ENCODE measurements at regions not wholly inside any gene's neighbourhood (a gene's known extent, or its start where the extent isn't known, plus 50 kb on each side); places are given as distances from the start of the nearest gene placed in this dataset.

DNA sequence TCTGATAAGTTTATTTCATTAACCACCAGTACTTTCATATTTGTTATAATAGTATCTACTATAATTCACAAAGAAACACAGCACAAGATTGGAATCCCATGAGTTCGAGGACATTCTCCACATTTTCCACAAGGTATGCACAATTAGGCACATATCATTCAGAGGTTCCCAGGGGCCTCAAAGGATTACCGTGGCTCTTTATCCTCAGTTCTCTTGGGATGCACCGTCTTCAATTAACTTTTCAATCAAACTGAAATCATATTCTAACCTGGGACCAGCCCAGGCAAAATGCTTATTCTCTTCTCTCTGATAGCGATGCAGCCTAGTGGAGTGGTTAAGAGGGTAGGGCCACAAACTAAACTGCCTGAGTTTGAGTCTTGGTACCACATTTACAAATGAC lies 242.6 kb upstream of the RASGEF1B start:
- Histone ChIP-seq H3K4me1 (no peaks in the 10 kb centered on the region), H3K4me3 (no peak overlapping the region), H3K27me3 (no peaks in the 10 kb centered on the region), H3K36me3 (no peaks in the 10 kb centered on the region), H3K27ac (no peak overlapping the region), H3K9me3 (no peaks in the 10 kb centered on the region)
- DNase-seq: no peak
- 94 to 95% methylated on average over 2 to 4 of the region's 4 CpGs for WGBS, 2 donors (ENCODE audit: low coverage in 1 of 2)
- TF ChIP-seq POLR2A (IDR thresholded peaks at IDR 0.05) (no peak), EP300 (IDR thresholded peaks at IDR 0.05; ENCODE audit: low read depth) (no peak), POLR2AphosphoS5 (IDR thresholded peaks at IDR 0.05) (no peak)
- TF ChIP-seq, protein P1, sequence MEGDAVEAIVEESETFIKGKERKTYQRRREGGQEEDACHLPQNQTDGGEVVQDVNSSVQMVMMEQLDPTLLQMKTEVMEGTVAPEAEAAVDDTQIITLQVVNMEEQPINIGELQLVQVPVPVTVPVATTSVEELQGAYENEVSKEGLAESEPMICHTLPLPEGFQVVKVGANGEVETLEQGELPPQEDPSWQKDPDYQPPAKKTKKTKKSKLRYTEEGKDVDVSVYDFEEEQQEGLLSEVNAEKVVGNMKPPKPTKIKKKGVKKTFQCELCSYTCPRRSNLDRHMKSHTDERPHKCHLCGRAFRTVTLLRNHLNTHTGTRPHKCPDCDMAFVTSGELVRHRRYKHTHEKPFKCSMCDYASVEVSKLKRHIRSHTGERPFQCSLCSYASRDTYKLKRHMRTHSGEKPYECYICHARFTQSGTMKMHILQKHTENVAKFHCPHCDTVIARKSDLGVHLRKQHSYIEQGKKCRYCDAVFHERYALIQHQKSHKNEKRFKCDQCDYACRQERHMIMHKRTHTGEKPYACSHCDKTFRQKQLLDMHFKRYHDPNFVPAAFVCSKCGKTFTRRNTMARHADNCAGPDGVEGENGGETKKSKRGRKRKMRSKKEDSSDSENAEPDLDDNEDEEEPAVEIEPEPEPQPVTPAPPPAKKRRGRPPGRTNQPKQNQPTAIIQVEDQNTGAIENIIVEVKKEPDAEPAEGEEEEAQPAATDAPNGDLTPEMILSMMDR (IDR thresholded peaks at IDR 0.05): no peak
- in situ Hi-C loops (cut with MboI; ENCODE audit: low pct_ligation_motif_present in 1 of 4, low pct_unique_long_range_greater_than_20kb in 1 of 4, low sequenced_read_pairs in 3 of 4) (no loop called here), intact Hi-C loops (cut with DNase I; ENCODE audit: low total_unique reads) (no loop called here)

DNA sequence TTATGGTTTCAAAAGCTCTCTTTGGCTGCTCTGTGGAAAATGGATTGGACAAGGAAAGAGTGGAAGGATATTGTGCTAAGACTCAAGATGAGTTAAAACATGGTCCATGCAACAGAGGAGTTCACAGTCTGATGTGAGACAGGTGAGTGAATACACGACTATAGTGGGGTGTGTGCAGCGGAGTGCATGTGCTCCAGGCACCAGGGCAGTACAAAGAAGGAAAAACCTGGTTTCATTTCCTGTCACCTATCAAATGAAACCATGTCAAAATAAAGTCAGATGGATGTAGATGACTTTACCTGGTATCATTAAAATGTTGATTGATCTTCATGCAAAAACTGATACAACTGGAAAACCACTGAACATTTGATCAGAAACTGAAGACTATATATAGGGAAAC lies 241.0 kb upstream of the RASGEF1B start:
- TF ChIP-seq, protein P1 (IDR thresholded peaks at IDR 0.05): no peak
- TF ChIP-seq EP300 (IDR thresholded peaks at IDR 0.05; ENCODE audit: low read depth): no peak
- no peak for TF ChIP-seq POLR2AphosphoS5 (IDR thresholded peaks at IDR 0.05)
- no peak for TF ChIP-seq POLR2A (IDR thresholded peaks at IDR 0.05)
- DNase-seq: no peak
- intact Hi-C loops (cut with DNase I; ENCODE audit: low total_unique reads): no loop called here
- no peak overlapping the region for H3K4me3 ChIP-seq
- no peaks in the 10 kb centered on the region for H3K4me1 ChIP-seq
- H3K36me3 ChIP-seq: no peaks in the 10 kb centered on the region
- WGBS, 2 donors (ENCODE audit: low coverage in 1 of 2): 65 to 79% methylated on average over 2 of the region's 2 CpGs
- in situ Hi-C loops (cut with MboI; ENCODE audit: low pct_ligation_motif_present in 1 of 4, low pct_unique_long_range_greater_than_20kb in 1 of 4, low sequenced_read_pairs in 3 of 4): no loop called here
- no peaks in the 10 kb centered on the region for H3K27me3 ChIP-seq
- H3K9me3 ChIP-seq: no peaks in the 10 kb centered on the region
- no peak overlapping the region for H3K27ac ChIP-seq

DNA sequence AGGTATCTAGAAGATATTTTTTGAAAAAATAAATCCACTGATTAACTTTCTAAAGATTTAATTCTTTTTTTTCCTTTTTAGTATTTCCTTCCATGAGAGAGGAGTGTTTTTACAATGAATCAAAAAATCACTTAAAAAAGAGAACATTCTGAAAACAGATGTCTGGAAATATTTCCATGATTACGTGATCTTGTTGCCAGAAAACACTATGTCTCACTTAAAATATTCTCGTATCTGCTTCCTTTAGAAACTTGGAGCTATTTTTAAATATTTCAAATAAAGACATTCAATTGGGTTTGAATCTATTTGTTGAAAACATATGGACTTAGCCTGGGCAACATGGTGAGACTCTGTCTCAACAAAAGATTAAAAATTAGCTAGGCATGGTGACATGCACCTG lies 232.8 kb upstream of the RASGEF1B start:
- H3K27ac ChIP-seq: no peak overlapping the region
- DNase-seq: no peak
- intact Hi-C loops (cut with DNase I; ENCODE audit: low total_unique reads) (no loop called here), in situ Hi-C loops (cut with MboI; ENCODE audit: low pct_ligation_motif_present in 1 of 4, low pct_unique_long_range_greater_than_20kb in 1 of 4, low sequenced_read_pairs in 3 of 4) (no loop called here)
- H3K36me3 ChIP-seq: no peaks in the 10 kb centered on the region
- H3K4me3 ChIP-seq: no peak overlapping the region
- WGBS, 2 donors (ENCODE audit: low coverage in 1 of 2): 64 to 88% methylated on average over 2 of the region's 2 CpGs
- TF ChIP-seq, protein P1 (IDR thresholded peaks at IDR 0.05): no peak
- no peak for TF ChIP-seq POLR2AphosphoS5 (IDR thresholded peaks at IDR 0.05)
- TF ChIP-seq POLR2A (IDR thresholded peaks at IDR 0.05): no peak
- no peak for TF ChIP-seq EP300 (IDR thresholded peaks at IDR 0.05; ENCODE audit: low read depth)
- no peaks in the 10 kb centered on the region for H3K27me3 ChIP-seq
- H3K4me1 ChIP-seq: no peaks in the 10 kb centered on the region
- no peaks in the 10 kb centered on the region for H3K9me3 ChIP-seq

DNA sequence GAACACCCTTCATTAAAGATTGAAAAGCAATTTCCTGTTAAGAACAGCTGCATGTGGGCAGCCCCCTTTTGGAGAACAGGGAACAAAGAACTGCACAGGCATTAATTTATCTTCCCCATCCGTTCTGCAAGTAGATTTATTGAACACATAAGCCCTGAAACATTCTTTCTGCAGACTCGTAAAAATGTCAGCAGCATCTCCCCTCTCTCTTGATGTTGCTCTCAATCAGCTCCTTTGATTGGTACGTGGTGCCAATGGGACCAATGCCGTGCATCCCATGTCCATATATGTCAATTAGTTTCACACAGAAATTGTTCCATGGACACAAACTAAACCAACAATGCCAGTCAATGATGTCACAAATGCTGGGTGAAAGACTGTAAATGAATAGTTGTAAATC lies 228.5 kb upstream of the RASGEF1B start:
- no peak for DNase-seq
- Histone ChIP-seq H3K27ac (no peak overlapping the region), H3K4me1 (no peaks in the 10 kb centered on the region), H3K4me3 (no peak overlapping the region), H3K9me3 (no peaks in the 10 kb centered on the region), H3K36me3 (no peaks in the 10 kb centered on the region), H3K27me3 (no peaks in the 10 kb centered on the region)
- TF ChIP-seq POLR2AphosphoS5 (IDR thresholded peaks at IDR 0.05) (no peak), POLR2A (IDR thresholded peaks at IDR 0.05) (no peak), EP300 (IDR thresholded peaks at IDR 0.05; ENCODE audit: low read depth) (no peak)
- TF ChIP-seq, protein P1 (IDR thresholded peaks at IDR 0.05): no peak
- 72 to 95% methylated on average over 3 to 4 of the region's 4 CpGs for WGBS, 2 donors (ENCODE audit: low coverage in 1 of 2)
- intact Hi-C loops (cut with DNase I; ENCODE audit: low total_unique reads) (no loop called here), in situ Hi-C loops (cut with MboI; ENCODE audit: low pct_ligation_motif_present in 1 of 4, low pct_unique_long_range_greater_than_20kb in 1 of 4, low sequenced_read_pairs in 3 of 4) (no loop called here)

All from transverse colon (tissue), 4 donors.